IPS-18c (cell line): ENCODE measurements at regions not wholly inside any gene's neighbourhood (a gene's known extent, or its start where the extent isn't known, plus 50 kb on each side); places are given as distances from the start of the nearest gene placed in this dataset.

Experiments used
- H3K4me3 ChIP-seq: 2 replicates; pipeline ENCODE4 v1.7.0; 2013; ENCODE audit warnings: low read depth, mild to moderate bottlenecking, low read length, moderate library complexity; ENCODE audit not compliant: insufficient read depth
- H3K9me3 ChIP-seq: one replicate; pipeline ENCODE4 v1.6.1; 2013; ENCODE audit warnings: mild to moderate bottlenecking, low read length, moderate library complexity; ENCODE audit not compliant: control insufficient read depth, insufficient read depth

- Histone ChIP-seq H3K9me3 (peaks cover 2% of the 10 kb centered on the region), H3K4me3 (no peak overlapping the region)
Measured at GRCh38 chr6:169845426-169846285, 94.2 kb downstream of the ERMARD start.

- Histone ChIP-seq H3K4me3 (no peak overlapping the region), H3K9me3 (peaks cover 2% of the 10 kb centered on the region)
Measured at GRCh38 chr6:169844946-169845345, 93.5 kb downstream of the ERMARD start.

- Histone ChIP-seq H3K4me3 (no peak overlapping the region), H3K9me3 (peaks cover 2% of the 10 kb centered on the region)
Measured at GRCh38 chr6:169843991-169844390, 92.6 kb downstream of the ERMARD start.

GRCh38 chr6:169843110-169843509, 91.7 kb downstream of the ERMARD start:
- no peak overlapping the region for H3K4me3 ChIP-seq
- H3K9me3 ChIP-seq = peaks cover 2% of the 10 kb centered on the region

- Histone ChIP-seq H3K4me3 (no peak overlapping the region), H3K9me3 (peaks cover 2% of the 10 kb centered on the region)
Measured at GRCh38 chr6:169841907-169842606, 90.6 kb downstream of the ERMARD start.

- no peak overlapping the region for H3K4me3 ChIP-seq
- no peaks in the 10 kb centered on the region for H3K9me3 ChIP-seq
Measured at GRCh38 chr6:169841251-169841650, 89.8 kb downstream of the ERMARD start.

- Histone ChIP-seq H3K9me3 (no peaks in the 10 kb centered on the region), H3K4me3 (no peak overlapping the region)
Measured at GRCh38 chr6:169839898-169840631, 88.6 kb downstream of the ERMARD start.

- H3K4me3 ChIP-seq = no peak overlapping the region
- H3K9me3 ChIP-seq = no peaks in the 10 kb centered on the region
Measured at GRCh38 chr6:169839493-169839892, 88.1 kb downstream of the ERMARD start.

GRCh38 chr6:169839029-169839481, 87.6 kb downstream of the ERMARD start:
- Histone ChIP-seq H3K4me3 (no peak overlapping the region), H3K9me3 (no peaks in the 10 kb centered on the region)

- Histone ChIP-seq H3K4me3 (no peak overlapping the region), H3K9me3 (no peaks in the 10 kb centered on the region)
Measured at GRCh38 chr6:169838346-169839028, 87.1 kb downstream of the ERMARD start.

- H3K4me3 ChIP-seq = no peak overlapping the region
- H3K9me3 ChIP-seq = no peaks in the 10 kb centered on the region
Measured at GRCh38 chr6:169837529-169838250, 86.3 kb downstream of the ERMARD start.

- H3K9me3 ChIP-seq = no peaks in the 10 kb centered on the region
- H3K4me3 ChIP-seq = no peak overlapping the region
Measured at GRCh38 chr6:169833258-169833794, 81.9 kb downstream of the ERMARD start.

GRCh38 chr6:169832247-169832948, 81.0 kb downstream of the ERMARD start:
- Histone ChIP-seq H3K4me3 (no peak overlapping the region), H3K9me3 (no peaks in the 10 kb centered on the region)

- H3K9me3 ChIP-seq = no peaks in the 10 kb centered on the region
- H3K4me3 ChIP-seq = no peak overlapping the region
Measured at GRCh38 chr6:169831450-169832246, 80.2 kb downstream of the ERMARD start.
